22Rv1 (cell line): ENCODE measurements at regions not wholly inside any gene's neighbourhood (a gene's known extent, or its start where the extent isn't known, plus 50 kb on each side); places are given as distances from the start of the nearest gene placed in this dataset.

Experiments
- CTCF ChIP-seq: fragments of 450-650 bp; IDR thresholded peaks from 2 replicates; pipeline ENCODE4 v1.5.1; 2017; ENCODE audit warnings: mild to moderate bottlenecking
- ZFX ChIP-seq: fragments of 450-650 bp; IDR thresholded peaks from 2 replicates; pipeline ENCODE4 v1.6.1; 2017; ENCODE audit warnings: antibody characterized with exemption, borderline replicate concordance

DNA sequence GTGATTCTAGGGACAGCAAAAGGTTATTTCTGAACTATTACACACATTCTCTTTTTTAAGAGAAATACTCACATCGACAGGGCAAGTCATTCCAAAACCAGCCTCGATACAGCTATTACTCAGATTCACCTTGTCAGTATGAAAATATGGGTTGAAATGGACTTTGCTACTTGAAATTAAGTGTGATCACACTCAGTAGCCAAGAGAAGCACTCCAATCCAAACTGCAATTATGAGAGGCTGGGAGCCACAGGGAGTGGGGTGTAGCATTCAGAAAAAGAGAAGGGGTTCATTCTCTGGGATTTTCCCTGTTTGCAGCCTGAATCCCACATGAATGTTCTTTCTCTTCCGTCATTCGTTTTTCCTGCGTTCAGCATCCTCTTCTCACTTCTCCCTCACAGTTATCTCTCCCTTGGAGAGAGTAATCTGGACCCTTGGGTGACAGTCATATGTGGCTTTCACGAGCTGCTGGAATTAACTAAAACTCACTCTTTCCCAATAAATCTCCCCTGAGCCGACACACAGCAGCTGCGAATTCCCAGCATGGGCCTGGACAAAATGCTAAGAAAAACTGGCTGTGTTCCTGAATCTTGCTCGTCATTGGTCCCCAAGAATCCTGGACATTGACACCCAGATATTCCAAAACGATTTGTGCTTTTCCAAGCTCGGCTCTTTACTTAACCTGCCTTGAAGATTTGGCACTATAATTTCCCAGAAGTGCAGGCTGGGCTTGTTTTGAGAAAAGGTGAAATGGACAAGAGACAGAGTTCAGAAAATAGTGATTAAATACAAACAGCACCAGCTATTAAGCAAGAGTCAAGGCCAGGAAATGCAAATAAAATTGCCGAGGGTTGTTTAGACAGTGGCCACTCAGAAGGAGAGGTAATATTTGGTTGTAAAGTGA, 199.5 kb upstream of the PLEKHG7 start:
- TF ChIP-seq CTCF (no peak), ZFX (no peak)
